Kidney tubule cell (primary cell): ENCODE measurements at regions not wholly inside any gene's neighbourhood (a gene's known extent, or its start where the extent isn't known, plus 50 kb on each side); places are given as distances from the start of the nearest gene placed in this dataset.
"Not testable (repeated sequence)": the region's sequence is repeated elsewhere in the genome, so short reads cannot be mapped to it uniquely, and the experiment has no call there.

ENCODE experiments used
- DNase-seq: peaks from one replicate; pipeline ENCODE4 v3.0.0-alpha.2; 2018; ENCODE audit warnings: low spot score

DNA sequence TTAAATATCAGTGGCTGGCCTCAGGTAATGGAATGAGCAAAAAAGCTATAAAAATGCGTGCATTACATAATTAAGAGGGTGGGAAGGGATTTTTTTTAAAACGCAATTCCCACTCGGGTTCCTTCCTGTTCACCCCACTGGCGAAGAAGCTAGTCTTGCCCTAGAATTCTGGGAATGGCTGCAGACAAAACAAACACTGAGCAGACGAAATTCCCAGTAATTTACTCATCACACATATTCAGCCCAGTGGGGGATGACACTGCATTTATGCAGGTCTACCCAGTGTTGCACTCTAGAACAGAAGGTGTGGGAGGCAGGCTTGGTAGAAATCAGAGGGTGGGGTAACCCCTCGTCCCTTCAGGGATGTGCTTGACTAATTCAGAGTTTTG is 2695.0 kb upstream of the DEFB115 start:
- peak; percentile 53 for DNase-seq

- DNase-seq: peak; percentile 48
Measured at GRCh38 chr20:28562899-28563521, 2694.5 kb upstream of the DEFB115 start.

DNA sequence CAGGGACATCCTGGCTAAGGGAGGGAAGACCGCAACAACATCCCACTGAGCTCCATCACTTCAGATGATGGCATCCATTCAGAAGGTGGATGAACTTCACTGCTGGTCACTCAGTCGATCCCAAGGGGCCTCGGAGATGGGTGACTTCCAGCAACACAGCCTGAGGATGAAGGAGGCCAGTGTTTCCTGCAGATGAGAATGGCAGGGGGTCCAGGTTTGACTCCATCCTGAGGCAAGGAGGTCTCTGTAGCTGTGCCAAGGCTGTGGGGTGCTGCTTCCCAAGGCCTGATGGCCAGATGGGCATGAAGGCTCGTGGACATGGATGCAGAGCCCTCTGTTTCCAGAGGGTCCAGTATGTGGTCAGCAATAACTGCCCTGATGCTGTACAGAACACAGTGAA is 2693.4 kb upstream of the DEFB115 start:
- DNase-seq: not testable (repeated sequence)

- not testable (repeated sequence) for DNase-seq
Measured at GRCh38 chr20:28564688-28565463, 2692.6 kb upstream of the DEFB115 start.

- not testable (repeated sequence) for DNase-seq
Measured at GRCh38 chr20:28575991-28576390, 2681.5 kb upstream of the DEFB115 start.

DNA sequence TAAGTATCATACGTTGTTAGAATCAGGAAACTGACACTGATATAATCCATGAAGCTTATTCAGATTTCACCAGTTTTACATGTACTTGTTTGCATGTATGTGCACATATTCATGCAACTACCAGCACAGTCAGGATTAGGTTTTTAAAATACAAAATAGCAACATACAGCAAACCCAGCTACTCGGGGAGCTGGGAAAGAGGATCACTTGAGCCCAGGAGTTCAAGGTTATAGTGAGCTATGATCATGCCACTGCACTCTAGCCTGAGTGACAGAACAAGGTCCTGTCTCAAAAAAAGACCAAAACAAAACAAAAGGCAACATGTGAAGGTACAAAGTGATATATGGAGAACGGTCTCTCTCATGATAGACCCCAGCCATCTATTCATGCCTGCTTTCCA is 2665.8 kb upstream of the DEFB115 start:
- not testable (repeated sequence) for DNase-seq

- DNase-seq: not testable (repeated sequence)
Measured at GRCh38 chr20:28593383-28593782, 2664.1 kb upstream of the DEFB115 start.

DNA sequence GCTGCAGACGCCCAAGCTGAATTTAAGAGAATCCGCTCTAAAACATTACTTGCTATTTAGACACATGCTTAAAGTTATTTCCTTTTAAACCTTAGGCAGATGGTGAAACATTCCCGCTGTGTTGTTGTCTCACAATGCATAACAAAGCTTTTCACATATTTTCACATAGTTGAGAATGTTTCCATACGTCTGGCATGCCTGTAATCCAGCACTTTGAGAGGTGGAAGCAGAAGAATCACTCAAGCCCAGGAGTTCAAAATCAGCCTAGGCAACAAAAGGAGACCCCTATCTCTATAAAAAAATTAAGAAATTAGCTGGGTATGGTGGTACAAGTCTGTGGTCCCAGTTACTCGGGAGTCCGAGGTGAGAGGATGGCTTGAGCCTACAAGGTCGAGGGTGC is 2663.0 kb upstream of the DEFB115 start:
- not testable (repeated sequence) for DNase-seq

GRCh38 chr20:28602006-28602402 is 2655.5 kb upstream of the DEFB115 start:
- peak; percentile 49 for DNase-seq

- DNase-seq: peak; percentile 94
Measured at GRCh38 chr20:28602403-28603217, 2654.9 kb upstream of the DEFB115 start.

DNA sequence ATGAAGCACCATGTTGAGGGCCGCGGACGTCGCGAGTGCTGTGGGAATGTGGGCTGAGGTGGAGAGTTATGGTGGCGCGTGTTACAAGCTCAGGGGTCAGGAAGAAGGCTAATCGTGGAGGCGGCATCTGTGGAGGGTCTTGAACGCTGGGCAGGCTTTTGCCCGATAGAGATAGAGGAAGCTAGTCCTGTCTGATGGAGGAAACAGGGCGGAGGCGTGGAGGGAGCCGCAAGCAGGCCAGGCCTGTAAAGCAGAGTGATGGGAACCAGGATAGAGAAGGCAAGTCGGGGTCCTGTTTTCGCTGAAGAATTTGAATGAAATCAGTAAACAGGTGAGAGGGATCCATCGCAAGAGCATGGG is 2654.3 kb upstream of the DEFB115 start:
- not testable (repeated sequence) for DNase-seq

DNA sequence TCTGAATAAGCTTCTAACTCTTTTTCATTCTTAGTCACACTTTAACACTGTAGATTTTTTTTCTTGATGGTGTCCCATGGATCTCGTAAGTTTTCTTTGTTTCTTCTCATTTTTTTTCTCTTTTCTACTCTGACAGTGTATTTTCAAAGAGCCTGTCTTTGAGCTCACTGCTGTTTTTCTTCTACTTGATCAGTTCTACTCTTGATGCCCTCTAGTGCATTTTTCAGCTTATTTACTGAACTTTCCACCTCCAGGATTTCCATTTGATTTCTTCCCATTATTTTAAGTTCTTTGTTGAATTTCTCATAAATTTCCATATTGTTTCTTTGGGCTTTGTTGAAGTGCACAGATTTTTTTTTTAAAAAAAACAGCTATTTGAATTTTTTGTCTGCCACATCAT is 2641.1 kb upstream of the DEFB115 start:
- DNase-seq: no peak

- DNase-seq: not testable (repeated sequence)
Measured at GRCh38 chr20:28619956-28620651, 2637.4 kb upstream of the DEFB115 start.

DNA sequence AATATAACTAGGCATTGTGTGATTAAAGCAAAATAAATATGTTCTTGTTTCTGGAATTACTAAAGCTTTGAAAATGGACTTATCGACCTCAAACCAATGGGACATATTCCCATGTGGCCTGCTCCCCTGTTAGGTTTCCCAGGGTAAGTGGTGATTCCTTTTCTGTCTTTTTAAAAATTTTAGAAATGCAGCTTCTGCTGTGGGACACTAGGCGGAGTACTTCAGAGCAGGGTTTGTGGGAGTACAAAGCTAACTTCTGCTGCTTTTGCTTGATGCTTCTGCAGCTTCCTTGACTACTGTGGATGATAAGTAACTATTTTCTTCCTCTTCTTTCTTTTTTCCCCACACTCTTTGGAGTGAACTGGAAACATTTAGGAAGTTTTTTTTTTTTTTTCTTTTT is 2632.4 kb upstream of the DEFB115 start:
- not testable (repeated sequence) for DNase-seq

DNA sequence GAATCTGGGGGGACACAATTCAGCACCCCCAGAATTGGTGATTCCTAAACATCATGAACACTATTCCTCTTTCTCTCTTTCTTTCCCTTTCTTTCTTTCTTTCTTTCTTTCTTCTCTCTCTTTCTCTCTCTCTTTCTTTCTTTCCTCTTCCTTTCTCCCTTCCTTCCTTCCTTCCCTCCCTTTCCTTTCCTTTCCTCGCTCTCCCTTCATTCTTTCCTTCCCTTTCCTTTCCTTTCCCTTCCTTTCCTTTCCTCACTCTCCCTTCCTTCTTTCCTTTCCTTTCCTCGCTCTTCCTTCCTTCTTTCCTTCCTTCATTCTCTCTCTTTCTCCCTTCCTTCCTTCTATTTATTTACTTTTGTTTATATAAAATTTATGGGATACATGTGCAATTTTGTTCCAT is 2616.6 kb upstream of the DEFB115 start:
- not testable (repeated sequence) for DNase-seq
